ENCODE measurements at regions not wholly inside any gene's neighbourhood (a gene's known extent, or its start where the extent isn't known, plus 50 kb on each side); places are given as distances from the start of the nearest gene placed in this dataset.

DNA sequence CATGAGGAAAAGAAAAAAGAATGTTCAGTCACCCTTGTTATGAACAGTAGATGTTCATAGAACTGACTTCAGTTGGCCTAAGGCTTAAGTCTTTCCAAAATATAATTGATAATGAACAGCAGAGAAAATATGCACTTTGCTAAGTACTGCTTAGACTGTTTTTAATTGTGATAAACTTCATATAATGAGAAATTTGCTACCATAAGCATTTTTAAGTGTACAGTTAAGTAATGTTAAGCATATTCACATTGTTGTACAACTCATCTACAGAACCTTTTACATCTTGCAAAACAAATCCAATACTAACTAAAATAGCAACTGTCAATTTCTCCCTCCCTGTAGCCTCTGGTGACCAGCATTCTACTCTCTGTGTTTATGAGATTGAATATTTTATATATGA, 792.2 kb upstream of the LCORL start:
- TF ChIP-seq POLR2A (IDR thresholded peaks at IDR 0.05; ENCODE audit: low read length) (no peak), GATA1 (IDR thresholded peaks at IDR 0.05; ENCODE audit: low read depth, low read length) (no peak)

Data from erythroblast (primary cell).